ENCODE measurements at regions not wholly inside any gene's neighbourhood (a gene's known extent, or its start where the extent isn't known, plus 50 kb on each side); places are given as distances from the start of the nearest gene placed in this dataset.
"Not testable (repeated sequence)": the region's sequence is repeated elsewhere in the genome, so short reads cannot be mapped to it uniquely, and the experiment has no call there.

- H3K4me1 ChIP-seq (replicated peaks in 1 of 2; ENCODE audit: control insufficient read depth in 2 of 2, insufficient read depth in 2 of 2, low read length in 2 of 2); DNase-seq (ENCODE audit: extremely low read depth in 1 of 4, low spot score in 3 of 4); H3K4me3 ChIP-seq; H4K20me1 ChIP-seq (replicated peaks; ENCODE audit: control insufficient read depth, insufficient read depth, low read length); H3K9ac ChIP-seq (ENCODE audit: insufficient read depth in 1 of 2, low read depth in 2 of 2, low read length in 2 of 2); intact Hi-C loops (cut with micrococcal nuclease); H2AFZ ChIP-seq (ENCODE audit: low read depth, low read length); ATAC-seq; H3K27me3 ChIP-seq (ENCODE audit: control insufficient read depth in 2 of 2, insufficient read depth in 2 of 2, low read length in 2 of 2); H3K27ac ChIP-seq (ENCODE audit: extremely low read depth, low read depth, low read length); FAIRE-seq; H3K36me3 ChIP-seq (ENCODE audit: control insufficient read depth, insufficient read depth, low read length); H3K9me1 ChIP-seq (ENCODE audit: control insufficient read depth, insufficient read depth, low read length); BruUV-seq (replicated peaks); in situ Hi-C loops (cut with MboI); H3K9me3 ChIP-seq (replicated peaks; ENCODE audit: control insufficient read depth, insufficient read depth, low read depth, low read length); POLR2A ChIA-PET; H3K4me2 ChIP-seq (ENCODE audit: insufficient read depth, low read length): not testable (repeated sequence)
- peaks cover 33% of the 10 kb centered on the region for H3K79me2 ChIP-seq (ENCODE audit: control insufficient read depth, insufficient read depth, low read length)
- CTCF ChIA-PET (ENCODE audit: low intra/inter-chr PET ratio): interaction anchor here (0.5 kb wide), 1 partner anchor 44 kb away, joined by 5 read pairs; no protein-coding TSS in a partner anchor
- WGBS (ENCODE audit: insufficient coverage, low coverage, missing lambda C conversion rate): 78% methylated on average over 7 of the region's 7 CpGs
These were observed 137.2 kb downstream of the HAUS1 start for GRCh38 chr18:46241393-46241792.

- Histone ChIP-seq H3K36me3 (ENCODE audit: control insufficient read depth, insufficient read depth, low read length) (peaks cover 3% of the 10 kb centered on the region; the same call in 1 of the 3 replicates), H3K27ac (ENCODE audit: extremely low read depth, low read depth, low read length) (no peak overlapping the region), H3K4me1 (replicated peaks in 1 of 2; ENCODE audit: control insufficient read depth in 2 of 2, insufficient read depth in 2 of 2, low read length in 2 of 2) (no peaks in the 10 kb centered on the region), H2AFZ (ENCODE audit: low read depth, low read length) (no peak overlapping the region), H3K9ac (ENCODE audit: insufficient read depth in 1 of 2, low read depth in 2 of 2, low read length in 2 of 2) (no peak overlapping the region), H3K27me3 (ENCODE audit: control insufficient read depth in 2 of 2, insufficient read depth in 2 of 2, low read length in 2 of 2) (no peaks in the 10 kb centered on the region), H3K9me1 (ENCODE audit: control insufficient read depth, insufficient read depth, low read length) (peaks cover 2% of the 10 kb centered on the region), H3K9me3 (replicated peaks; ENCODE audit: control insufficient read depth, insufficient read depth, low read depth, low read length) (no peaks in the 10 kb centered on the region), H3K79me2 (ENCODE audit: control insufficient read depth, insufficient read depth, low read length) (peaks cover 37% of the 10 kb centered on the region), H3K4me3 (no peak overlapping the region), H4K20me1 (replicated peaks; ENCODE audit: control insufficient read depth, insufficient read depth, low read length) (no peaks in the 10 kb centered on the region), H3K4me2 (ENCODE audit: insufficient read depth, low read length) (no peak overlapping the region)
- TF ChIP-seq ZNF175 (CRISPR knock-in tag; IDR thresholded peaks at IDR 0.05; ENCODE audit: low read depth) (no peak), ZNF316 (IDR thresholded peaks at IDR 0.05) (peak; percentile 65)
- ATAC-seq: no peak
- peak; percentile 23 for FAIRE-seq
- WGBS (ENCODE audit: insufficient coverage, low coverage, missing lambda C conversion rate): 78% methylated on average over 6 of the region's 6 CpGs
- no TSS peak for BruUV-seq (replicated peaks)
- in situ Hi-C loops (cut with MboI): no loop called here
- CTCF ChIA-PET (ENCODE audit: low intra/inter-chr PET ratio): no interaction called here
- POLR2A ChIA-PET: no interaction called here
- DNase-seq (ENCODE audit: extremely low read depth in 1 of 4, low spot score in 3 of 4): no peak
- intact Hi-C loops (cut with micrococcal nuclease): no loop called here
These were observed 138.0 kb downstream of the HAUS1 start for GRCh38 chr18:46242183-46242582.
